Gastrocnemius medialis (tissue), 4 donors: ENCODE measurements at regions not wholly inside any gene's neighbourhood (a gene's known extent, or its start where the extent isn't known, plus 50 kb on each side); places are given as distances from the start of the nearest gene placed in this dataset.
A peak's percentile ranks its signal among the peaks of the same experiment; 100 is the strongest.

Experiments
- ATAC-seq, 2 donors: fragments of 150-250 bp; one replicate each; pipeline ENCODE4 v1.9.1; 2016
- DNase-seq, 2 donors: peaks; one replicate each; pipeline ENCODE4 v3.0.0-alpha.2; 2019
- H3K27ac ChIP-seq, 4 donors: fragments of 200-600 bp; sonication (generic); 1 replicate in 1 of 4; 2 replicates in 3 of 4; pipeline ENCODE4 v1.5.1; 2016 to 2018; ENCODE audit warnings: mild to moderate bottlenecking in 2 of 4, moderate library complexity in 1 of 4
- H3K27me3 ChIP-seq, 3 donors: fragments of 200-600 bp; sonication (generic) in 2 of 3; 1 replicate in 1 of 3; 2 replicates in 2 of 3; pipeline versions ENCODE4 v1.5.1 to v1.6.0; 2016 to 2019; ENCODE audit warnings: mild to moderate bottlenecking in 1 of 3, moderate library complexity in 1 of 3
- H3K36me3 ChIP-seq, 2 donors: fragments of 200-600 bp; sonication (generic) in 1 of 2; one replicate each; pipeline ENCODE4 v1.5.1; 2017 to 2018
- H3K4me1 ChIP-seq, 2 donors: fragments of 200-600 bp; sonication (generic) in 1 of 2; one replicate each; pipeline ENCODE4 v1.5.1; 2016 to 2017; ENCODE audit warnings: mild to moderate bottlenecking in 2 of 2
- H3K4me3 ChIP-seq, 4 donors: fragments of 200-600 bp; sonication (generic) in 3 of 4; 1 replicate in 1 of 4; 2 replicates in 3 of 4; pipeline ENCODE4 v1.5.1; 2016 to 2019; ENCODE audit warnings: mild to moderate bottlenecking in 2 of 4
- H3K9me3 ChIP-seq, 3 donors: fragments of 200-600 bp; sonication (generic) in 2 of 3; 1 replicate in 1 of 3; 2 replicates in 2 of 3; pipeline ENCODE4 v1.5.1; 2016 to 2019
- POLR2A ChIP-seq, 2 donors: fragments of 450-650 bp; IDR thresholded peaks; one replicate each; pipeline ENCODE4 v1.6.1; 2017; ENCODE audit warnings: antibody characterized with exemption in 2 of 2, mild to moderate bottlenecking in 2 of 2, moderate library complexity in 2 of 2
- in situ Hi-C, 4 donors: fragments of 200-750 bp; cut with MboI; loops; one replicate each; pipeline versions ENCODE4 v1.15.0 to v1.8.0; 2017; ENCODE audit warnings: low sequenced_read_pairs in 4 of 4
- intact Hi-C: fragments of 100-400 bp; cut with DNase I; formaldehyde crosslinking; loops from one replicate; pipeline ENCODE4 v1.15.1; 2023; ENCODE audit warnings: low total_unique reads
- TF ChIP-seq, protein P1 (sequence below), 5 experiments: fragments of 450-650 bp in 3 of 5; fragments of 200-600 bp in 2 of 5; sonication (generic) in 2 of 5; IDR thresholded peaks in 4 of 5; conservative IDR thresholded peaks in 1 of 5; 1 replicate in 4 of 5; 2 replicates in 1 of 5; pipeline ENCODE4 v1.5.1; 2016 to 2019; ENCODE audit warnings: antibody characterized with exemption in 5 of 5, mild to moderate bottlenecking in 3 of 5, moderate library complexity in 3 of 5

DNA sequence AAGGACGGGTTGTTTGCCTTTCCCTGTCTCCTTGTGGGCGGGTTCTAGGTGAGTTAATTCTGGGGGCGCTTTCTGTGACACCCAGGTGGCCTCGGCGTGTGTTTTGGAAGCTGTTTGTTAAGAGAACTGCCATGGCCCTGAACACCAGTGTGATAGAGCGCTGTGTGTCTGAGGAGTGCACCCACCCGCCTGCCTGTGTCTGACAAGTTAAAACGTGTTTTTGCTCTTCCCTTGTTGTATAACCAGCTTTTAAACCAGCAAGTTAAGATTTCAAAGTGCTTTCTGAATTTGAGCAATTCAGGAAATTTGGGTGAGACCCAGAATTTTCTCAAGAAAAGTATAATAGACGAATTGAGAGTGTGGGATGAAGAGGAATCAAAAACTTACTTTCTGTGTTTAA is 55.2 kb upstream of the HGFAC start:
- in situ Hi-C loops, result no loop called here
- no peak for DNase-seq
- H3K27me3 ChIP-seq, result no peaks in the 10 kb centered on the region
- peaks cover 17 to 22% of the 10 kb centered on the region in 2 donors for H3K4me1 ChIP-seq
- intact Hi-C loops, result no loop called here
- ATAC-seq, result no peak
- H3K36me3 ChIP-seq, result no peaks in the 10 kb centered on the region
- no peaks in the 10 kb centered on the region for H3K9me3 ChIP-seq
- TF ChIP-seq, protein P1, sequence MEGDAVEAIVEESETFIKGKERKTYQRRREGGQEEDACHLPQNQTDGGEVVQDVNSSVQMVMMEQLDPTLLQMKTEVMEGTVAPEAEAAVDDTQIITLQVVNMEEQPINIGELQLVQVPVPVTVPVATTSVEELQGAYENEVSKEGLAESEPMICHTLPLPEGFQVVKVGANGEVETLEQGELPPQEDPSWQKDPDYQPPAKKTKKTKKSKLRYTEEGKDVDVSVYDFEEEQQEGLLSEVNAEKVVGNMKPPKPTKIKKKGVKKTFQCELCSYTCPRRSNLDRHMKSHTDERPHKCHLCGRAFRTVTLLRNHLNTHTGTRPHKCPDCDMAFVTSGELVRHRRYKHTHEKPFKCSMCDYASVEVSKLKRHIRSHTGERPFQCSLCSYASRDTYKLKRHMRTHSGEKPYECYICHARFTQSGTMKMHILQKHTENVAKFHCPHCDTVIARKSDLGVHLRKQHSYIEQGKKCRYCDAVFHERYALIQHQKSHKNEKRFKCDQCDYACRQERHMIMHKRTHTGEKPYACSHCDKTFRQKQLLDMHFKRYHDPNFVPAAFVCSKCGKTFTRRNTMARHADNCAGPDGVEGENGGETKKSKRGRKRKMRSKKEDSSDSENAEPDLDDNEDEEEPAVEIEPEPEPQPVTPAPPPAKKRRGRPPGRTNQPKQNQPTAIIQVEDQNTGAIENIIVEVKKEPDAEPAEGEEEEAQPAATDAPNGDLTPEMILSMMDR (IDR thresholded peaks at IDR 0.05 in 4 of 5, conservative IDR thresholded peaks at IDR 0.05 in 1 of 5), result no peak
- TF ChIP-seq POLR2A (IDR thresholded peaks at IDR 0.05), result no peak
- no peak overlapping the region for H3K27ac ChIP-seq
- no peak overlapping the region for H3K4me3 ChIP-seq

DNA sequence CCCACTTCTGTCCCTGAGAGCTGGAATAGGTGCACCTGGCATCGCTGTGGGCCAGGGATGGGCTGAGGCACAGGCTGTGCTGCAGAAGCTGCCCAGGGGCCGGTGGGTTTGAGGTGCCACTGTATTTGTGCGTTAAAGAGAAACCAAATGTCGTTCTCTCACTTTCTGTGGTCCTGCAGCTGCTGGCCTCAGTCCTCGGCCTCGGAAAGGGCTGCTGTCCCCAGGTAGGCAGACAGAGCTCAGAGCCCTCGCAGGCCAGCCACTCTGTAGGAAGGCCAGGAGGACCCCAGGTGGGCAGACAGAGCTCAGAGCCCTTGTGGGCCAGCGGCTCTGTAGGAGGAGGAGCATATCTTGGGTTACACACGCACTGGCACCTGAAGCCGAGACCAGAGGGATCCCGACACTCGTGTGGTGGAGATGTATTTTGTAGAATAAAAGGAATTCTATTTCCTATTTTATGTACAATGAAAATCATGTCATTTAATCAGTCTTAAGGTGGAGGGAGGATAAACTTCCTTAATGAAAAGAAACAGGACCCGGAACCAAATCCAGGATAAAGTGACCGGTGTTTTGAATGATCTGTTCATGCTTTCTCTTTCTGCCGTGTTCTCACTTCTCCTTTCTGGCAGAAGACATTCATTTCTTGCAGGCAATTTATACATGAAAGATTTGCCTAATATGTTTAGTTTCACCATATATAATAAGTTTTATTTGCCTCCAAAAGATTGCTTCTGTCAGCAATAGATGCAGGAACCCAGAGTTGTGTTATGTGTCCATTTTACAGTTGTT is 54.4 kb upstream of the HGFAC start:
- intact Hi-C loops, result no loop called here
- Histone ChIP-seq H3K27me3 (no peaks in the 10 kb centered on the region), H3K27ac (peak overlapping the region in 2 of 4 donors; percentile 0 to 35), H3K36me3 (no peaks in the 10 kb centered on the region), H3K9me3 (no peaks in the 10 kb centered on the region), H3K4me3 (peak overlapping the region in 2 of 4 donors; percentile 17 to 27), H3K4me1 (peaks cover 17 to 22% of the 10 kb centered on the region in 2 donors)
- in situ Hi-C loops, result no loop called here
- TF ChIP-seq, protein P1 (IDR thresholded peaks at IDR 0.05 in 4 of 5, conservative IDR thresholded peaks at IDR 0.05 in 1 of 5), result no peak
- no peak for TF ChIP-seq POLR2A (IDR thresholded peaks at IDR 0.05)
- no peak for ATAC-seq
- no peak for DNase-seq

DNA sequence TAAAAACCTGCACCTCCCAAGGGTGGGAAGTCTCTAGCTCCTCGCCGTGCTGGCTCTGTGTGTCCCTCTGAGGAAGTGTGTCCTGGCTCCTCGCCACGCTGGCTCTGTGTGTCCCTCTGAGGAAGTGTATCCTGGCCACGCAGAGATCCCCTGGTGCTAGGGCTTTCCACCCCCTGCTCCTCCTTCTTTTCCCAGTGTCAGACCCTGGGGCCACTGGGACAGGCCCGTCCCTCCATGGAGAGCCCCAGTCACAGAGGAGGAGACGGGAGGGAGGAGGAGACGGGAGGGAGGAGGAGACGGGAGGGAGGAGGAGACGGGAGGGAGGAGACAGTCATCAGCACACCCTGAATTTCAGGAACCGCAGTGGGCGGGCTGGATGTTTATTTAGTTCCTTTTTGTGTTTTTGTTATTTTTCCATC is 53.8 kb upstream of the HGFAC start:
- intact Hi-C loops, result no loop called here
- Histone ChIP-seq H3K4me3 (peak overlapping the region; percentile 11 to 39 (median 22)), H3K9me3 (no peaks in the 10 kb centered on the region), H3K36me3 (no peaks in the 10 kb centered on the region), H3K27ac (peak overlapping the region; percentile 0 to 48 (median 23)), H3K4me1 (peaks cover 17 to 22% of the 10 kb centered on the region in 2 donors), H3K27me3 (no peaks in the 10 kb centered on the region)
- peak in 1 of 2 donors; percentile 42 for TF ChIP-seq POLR2A (IDR thresholded peaks at IDR 0.05)
- TF ChIP-seq, protein P1 (IDR thresholded peaks at IDR 0.05 in 4 of 5, conservative IDR thresholded peaks at IDR 0.05 in 1 of 5), result no peak
- in situ Hi-C loops, result no loop called here
- peak; percentile 63 to 68 for DNase-seq
- peak; percentile 42 to 55 for ATAC-seq

DNA sequence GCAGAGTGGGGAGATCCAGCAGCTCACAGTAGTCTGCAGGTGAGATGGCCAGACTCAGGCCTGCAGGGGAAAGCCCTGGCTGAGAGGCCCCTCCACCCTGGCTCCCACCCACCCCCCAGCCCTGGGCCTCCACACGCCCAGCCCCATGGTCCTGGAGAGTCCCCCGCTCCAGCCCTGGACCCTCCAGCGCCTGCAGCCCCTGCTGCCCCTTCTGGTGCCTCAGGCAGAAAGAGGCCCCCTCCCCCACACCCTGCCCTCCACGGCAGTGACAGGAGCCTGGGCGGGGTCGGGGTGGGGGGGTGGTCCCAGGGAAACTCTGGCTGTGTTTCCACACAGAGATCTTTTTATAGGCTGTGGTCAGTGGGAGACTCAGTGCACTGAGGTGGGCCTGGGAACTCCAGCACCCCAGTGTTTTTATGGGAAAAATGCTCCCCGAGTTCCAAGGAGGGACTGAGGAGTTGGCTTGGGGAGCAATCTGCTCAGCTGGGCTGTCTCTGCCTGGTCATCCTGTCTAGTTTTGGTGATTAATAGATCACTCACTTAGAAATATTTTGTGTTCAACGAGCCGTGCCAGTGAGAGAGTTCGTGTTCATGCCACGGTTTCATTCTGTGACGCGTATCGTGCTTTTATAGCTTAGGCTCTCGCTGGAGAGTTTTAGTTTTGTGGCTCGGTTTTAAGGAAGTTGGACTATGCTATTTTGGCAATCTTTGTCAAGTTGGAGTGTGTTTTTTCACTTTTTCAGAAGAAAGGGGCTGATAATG is 53.1 kb upstream of the HGFAC start:
- Histone ChIP-seq H3K4me3 (peak overlapping the region; percentile 11 to 39 (median 22)), H3K4me1 (peaks cover 17 to 22% of the 10 kb centered on the region in 2 donors), H3K36me3 (no peaks in the 10 kb centered on the region), H3K27me3 (no peaks in the 10 kb centered on the region), H3K9me3 (no peaks in the 10 kb centered on the region), H3K27ac (peak overlapping the region; percentile 0 to 48 (median 23))
- peak in 1 of 2 donors; percentile 22 for ATAC-seq
- DNase-seq, result no peak
- TF ChIP-seq POLR2A (IDR thresholded peaks at IDR 0.05), result no peak
- TF ChIP-seq, protein P1 (IDR thresholded peaks at IDR 0.05 in 4 of 5, conservative IDR thresholded peaks at IDR 0.05 in 1 of 5), result no peak
- intact Hi-C loops, result no loop called here
- in situ Hi-C loops, result no loop called here
